GM19240 (cell line): ENCODE measurements at regions not wholly inside any gene's neighbourhood (a gene's known extent, or its start where the extent isn't known, plus 50 kb on each side); places are given as distances from the start of the nearest gene placed in this dataset.
"Not testable (repeated sequence)": the region's sequence is repeated elsewhere in the genome, so short reads cannot be mapped to it uniquely, and the experiment has no call there.

Experiments
- DNase-seq: peaks from one replicate; pipeline ENCODE4 v3.0.0; 2011; ENCODE audit warnings: low spot score; ENCODE audit not compliant: insufficient read length

DNA sequence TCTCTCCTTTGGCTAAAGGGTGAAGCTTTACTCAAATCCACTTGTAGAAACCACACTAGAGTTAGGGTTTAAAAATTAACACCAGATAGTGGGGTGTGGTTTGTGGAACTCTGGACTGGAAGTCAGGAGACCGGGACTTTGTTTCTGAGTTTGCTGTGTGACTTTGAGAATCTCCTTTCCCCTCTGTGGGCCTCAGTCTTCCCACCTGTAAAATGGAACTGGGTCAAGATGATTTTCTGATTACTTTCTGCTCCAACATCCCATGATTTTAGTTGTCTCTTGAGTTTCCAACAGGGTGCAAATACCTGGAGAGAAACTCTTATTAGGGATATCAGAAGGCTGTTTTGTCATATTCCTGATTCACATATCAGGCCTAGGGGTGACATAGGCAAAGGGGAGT is 301.0 kb downstream of the MIAT start:
- DNase-seq, result no peak

DNA sequence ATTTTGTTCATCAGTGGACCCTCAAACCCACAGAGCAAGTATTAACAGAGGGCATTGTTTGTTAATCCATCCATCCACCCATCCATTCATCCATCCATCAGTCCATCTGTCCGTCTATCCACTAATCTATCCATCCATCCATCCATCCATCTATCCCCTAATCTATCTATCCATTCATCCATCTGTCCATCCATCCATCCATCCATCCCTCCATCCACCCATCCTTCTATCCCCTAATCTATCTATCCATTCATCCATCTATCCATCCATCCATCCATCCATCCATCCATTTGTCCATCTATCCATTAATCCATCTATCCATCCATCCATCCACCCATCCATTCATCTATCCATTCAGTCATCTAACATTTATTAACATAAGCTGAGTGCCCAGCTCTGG is 307.3 kb downstream of the MIAT start:
- DNase-seq, result no peak

DNA sequence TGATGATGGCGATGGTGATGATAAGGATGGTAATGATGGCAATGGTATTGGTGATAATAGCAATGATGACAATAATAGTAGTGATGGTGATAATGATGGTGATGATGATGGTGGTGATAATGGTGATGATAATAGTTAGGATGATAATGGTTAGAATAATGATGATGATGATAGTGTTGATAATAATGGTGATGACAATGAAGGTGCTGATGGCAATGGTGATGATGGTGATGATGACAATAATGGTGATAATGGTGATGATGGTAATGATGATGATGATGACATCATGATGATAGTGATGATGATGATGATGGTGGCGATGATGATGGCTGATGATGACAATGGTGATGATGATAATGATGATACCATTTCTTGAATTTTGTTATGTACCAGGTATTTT is 309.9 kb downstream of the MIAT start:
- no peak for DNase-seq

DNA sequence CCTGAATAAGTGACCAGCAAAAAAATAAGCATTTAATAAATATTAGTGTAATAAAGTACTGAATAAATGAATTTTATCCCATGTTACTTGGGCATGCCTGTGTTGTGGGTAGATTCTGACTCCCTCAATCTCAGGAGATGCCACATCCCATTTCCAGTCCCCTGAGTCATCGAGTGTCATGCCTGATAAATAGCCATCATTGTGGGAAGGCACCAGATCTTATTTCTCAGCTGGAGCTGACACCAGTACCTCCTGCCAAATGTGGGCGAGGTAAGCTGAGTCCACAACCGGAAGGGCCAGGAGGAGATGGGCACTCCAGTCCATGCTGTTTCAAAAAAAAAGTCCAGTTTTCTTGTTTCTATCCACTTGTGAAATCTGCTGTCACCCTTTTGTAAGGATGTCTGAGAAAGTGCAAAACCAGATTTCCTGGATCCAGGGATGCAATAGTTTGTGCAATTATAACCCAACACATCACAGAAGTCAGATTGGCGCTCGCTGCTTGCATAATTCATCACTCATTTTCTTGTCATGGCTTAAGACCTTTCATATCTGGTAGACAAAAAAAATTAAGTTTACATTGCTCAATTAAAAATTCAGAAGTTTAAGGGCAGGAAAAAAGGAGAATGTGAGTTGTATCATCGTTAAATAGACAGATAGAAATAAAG is 311.6 kb downstream of the MIAT start:
- no peak for DNase-seq

DNA sequence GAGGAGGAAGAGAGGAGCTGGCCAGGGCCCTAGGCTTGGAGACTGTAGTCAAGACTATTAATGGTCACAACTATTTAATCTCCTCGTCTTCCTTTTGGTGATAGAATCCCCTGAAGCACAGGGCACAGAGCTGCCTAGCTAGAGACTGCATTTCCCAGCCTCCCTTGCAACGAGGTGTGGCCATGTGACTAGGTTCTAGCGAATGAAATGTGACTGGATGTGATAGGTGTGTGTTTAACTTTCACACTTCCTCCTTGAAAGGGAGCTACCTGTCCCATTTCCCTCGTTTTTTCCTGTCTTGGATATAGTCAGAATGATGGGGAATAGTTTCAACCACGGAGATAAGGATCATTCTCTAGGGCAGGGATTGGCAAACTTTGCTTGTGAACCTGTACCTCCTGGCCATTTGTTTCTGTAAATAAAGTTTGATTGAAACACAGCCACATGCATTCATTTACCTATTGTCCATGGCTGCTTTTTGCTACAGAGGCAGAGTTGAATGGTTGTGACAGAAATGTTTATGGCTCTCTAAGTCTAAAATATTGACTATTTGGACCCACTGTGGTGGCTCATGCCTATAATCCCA is 313.5 kb downstream of the MIAT start:
- no peak for DNase-seq

DNA sequence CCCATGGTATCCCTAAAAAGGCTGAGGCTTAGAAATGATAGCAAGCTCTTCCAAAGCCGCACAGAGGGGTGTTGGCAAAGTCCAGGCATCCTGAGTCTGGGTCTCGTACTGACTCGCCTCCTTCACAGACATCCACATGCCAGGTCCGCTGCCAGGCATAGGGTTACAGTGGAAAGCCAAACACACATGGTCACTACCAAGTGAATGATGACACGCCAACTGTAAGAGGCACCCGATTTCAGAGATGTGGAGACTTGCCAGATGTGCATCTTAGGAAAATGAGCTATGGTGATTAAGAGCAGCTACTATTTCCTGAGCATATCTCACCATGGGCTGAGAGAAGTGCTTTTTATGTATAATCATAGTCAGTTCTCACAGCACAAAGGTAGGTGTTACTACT is 314.9 kb downstream of the MIAT start:
- no peak for DNase-seq

DNA sequence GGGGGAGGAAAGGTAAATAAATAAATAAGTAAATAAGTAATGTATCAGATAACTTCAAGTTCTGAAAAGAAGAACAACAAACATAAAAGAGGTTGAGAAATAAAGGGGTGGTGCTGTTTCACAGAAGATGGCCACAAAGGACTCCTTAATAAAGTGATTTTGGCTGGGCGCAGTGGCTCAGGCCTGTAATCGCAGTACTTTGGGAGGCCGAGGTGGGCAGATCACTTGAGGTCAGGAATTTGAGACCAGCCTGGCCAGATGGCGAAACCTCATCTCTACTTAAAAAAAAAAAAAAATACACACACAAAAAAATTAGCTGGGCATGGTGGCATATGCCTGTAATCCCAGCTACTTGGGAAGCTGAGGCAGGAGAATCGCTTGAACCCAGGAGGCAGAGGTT is 315.5 kb downstream of the MIAT start:
- not testable (repeated sequence) for DNase-seq

DNA sequence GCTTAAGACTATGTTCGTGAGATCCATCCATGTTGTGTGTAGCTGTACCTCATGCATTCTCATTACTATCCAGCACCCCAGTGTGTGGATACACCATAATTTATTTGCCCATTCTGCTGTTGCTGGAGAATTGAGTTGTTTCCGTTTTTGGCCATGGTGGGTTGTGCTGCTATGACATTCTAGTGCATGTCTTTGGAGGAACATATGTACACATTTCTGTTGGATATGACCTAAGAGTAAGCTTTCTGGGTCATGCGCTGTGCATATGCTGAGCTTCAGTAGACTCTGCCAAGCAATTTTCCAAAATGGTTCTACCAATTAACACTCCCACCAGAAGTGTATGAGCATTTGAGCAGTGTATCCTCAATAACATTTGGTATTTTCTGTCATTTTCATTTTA is 316.6 kb downstream of the MIAT start:
- no peak for DNase-seq

DNA sequence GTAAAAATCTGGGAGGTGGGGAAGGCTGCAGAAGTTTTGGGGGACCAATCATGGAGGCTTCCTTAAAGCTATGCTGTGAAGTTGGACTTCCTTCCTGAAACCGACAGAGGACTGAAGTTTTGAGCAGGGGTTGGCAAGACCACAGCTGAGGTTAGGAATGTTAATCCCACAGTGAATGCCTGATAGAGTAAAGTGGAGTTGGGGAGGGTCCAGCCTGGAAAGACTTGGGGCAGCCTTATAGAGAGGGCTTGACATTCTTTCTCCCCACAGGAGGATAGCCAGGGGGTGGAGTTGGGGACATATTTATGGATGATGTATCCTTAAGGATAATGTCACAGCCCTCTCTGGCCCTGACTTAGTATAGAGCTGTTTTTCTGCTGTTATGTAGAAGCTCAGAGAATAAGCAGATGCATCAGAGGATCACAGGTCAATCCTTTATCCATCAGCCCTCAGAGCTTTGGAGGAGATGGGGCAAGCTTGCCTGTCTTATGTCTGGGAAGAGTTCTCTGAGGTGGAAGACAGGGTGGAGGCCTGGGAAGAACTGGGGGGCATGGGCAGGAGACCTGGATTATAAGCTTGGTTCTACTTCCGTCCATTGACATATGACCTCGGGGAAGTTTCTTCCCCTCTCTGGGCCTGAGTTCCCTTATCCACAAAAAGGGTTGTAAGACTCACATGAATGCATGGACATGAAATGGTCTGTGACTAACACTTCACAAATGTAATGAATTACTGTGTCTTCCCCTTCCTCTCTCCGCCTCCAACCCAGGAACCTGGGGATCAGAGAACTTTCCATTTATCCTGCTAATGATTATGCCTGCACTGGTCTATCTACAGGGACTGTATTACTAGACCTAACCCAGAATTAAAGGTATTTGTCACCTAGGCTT is 317.8 kb downstream of the MIAT start:
- DNase-seq, result no peak

DNA sequence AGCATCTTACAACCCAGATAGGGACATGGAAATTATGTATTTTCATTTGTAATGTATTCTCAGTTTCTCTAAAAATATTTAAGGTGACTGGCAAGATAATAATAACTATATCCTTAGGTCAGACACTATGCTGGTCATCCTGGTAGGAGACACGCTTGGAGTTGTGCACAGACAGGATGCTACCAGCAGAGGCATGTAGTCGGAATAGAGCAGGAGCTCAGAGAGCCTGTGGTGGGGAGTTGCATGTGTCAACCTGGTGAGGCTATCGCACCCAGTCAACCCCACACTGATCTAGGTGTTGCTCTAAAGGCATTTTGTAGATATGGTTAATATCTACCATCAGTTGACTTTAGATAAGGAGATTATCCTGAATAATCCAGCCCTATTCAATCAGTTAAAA is 318.5 kb downstream of the MIAT start:
- DNase-seq, result no peak

DNA sequence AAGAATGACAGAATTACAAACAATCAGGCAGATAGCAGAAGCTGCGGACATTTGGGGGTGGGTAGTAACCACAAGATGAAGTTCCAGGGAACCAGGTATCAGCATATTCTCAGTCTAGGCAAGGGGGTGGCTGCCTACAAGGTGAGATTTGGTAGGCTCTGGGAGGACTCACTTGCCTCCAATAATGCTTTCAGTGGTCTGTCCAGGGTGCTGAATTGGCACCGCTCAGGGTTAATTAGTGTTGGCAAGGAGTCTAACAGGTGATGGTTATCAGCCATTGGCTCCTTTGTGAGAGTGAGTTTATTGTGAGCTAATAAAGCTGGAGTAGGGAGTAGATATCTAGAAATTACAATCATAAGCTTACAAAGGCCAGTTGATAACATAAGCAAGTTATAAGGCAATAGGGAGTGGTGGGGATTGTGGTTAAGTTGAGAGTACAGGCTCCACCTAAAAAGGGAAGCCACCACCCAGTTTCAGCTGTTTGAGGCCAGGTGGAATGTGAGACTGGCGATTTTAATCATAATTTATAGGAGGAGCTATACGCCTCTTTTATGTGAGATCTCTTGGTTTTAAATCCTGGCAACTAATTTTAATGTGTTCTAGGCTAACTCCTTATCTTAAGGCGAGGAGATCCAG is 320.5 kb downstream of the MIAT start:
- DNase-seq, result no peak

DNA sequence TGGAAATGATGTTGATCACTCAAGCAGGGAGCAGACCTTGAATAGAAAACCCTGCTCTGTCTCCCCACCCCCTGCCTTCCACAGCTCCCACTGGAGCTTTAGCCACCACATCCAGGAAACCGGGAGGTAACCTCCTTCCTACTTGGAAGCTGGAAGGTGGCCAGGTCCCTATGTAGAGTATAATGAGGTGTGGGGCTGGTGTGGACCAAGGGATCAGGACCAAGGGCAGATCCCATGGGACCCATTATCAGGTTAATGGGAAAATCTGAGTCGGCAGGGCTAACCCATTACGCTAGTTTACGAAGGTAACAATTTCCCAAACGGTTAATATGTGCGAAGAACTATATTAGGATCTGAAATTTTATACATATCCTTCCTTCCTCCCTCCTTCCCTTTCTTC is 321.9 kb downstream of the MIAT start:
- no peak for DNase-seq

DNA sequence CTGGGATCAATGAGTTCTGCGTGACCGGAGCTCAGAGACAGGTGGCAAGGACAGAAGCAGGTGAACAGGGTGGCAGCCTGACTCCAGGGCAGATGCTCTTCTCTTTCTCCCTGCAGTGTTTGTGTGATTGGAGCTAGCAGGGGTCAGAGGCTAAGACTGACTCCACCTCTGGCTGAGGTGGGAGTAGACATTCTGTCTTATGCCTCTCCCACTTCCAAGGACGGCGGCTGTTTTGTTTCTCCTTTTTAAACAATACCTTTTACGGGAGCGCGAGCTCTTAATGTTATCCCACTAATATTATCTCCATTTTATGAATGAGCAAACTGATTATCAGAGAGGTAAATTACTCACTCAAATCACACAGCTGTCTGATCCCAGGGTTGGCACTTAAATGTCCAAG is 323.7 kb downstream of the MIAT start:
- DNase-seq, result no peak

DNA sequence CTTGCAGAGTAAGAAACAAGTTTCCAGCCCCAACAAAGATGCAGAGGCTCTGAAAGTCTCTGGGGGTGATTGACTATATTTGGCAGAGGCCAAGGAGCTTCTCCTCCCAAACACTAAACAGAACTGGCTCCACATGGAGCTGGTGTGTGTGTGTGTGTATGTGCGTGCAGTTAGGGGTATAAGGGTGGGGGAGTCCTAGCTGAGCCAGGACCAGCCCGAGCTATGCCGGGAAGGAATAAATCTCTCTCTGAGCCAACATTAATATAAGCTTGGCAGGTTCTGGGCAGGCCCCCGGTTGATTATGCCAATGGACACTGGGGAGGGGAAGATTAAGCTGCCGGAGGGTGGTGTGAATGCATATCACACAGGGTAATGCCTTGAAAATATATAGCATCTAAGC is 324.2 kb downstream of the MIAT start:
- DNase-seq, result no peak

DNA sequence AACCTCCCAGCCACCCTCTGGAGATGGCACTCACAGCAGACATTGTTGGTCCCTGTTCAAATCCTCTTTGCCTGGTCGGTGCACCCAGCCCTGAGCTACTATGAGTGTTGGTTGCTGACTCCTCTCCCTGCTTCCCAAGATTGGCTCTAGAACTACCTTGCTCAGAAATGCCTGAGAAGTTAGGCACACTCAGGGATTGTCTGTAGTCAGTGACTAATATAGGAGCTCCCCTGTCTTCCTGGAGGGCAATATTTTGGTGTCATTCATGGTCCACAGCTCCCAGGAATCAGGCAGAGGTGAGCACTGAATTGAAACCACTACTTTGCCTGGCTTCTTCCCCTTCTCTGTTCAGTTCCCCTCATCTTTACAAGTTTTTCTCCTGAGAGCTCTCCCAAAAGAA is 325.9 kb downstream of the MIAT start:
- no peak for DNase-seq

DNA sequence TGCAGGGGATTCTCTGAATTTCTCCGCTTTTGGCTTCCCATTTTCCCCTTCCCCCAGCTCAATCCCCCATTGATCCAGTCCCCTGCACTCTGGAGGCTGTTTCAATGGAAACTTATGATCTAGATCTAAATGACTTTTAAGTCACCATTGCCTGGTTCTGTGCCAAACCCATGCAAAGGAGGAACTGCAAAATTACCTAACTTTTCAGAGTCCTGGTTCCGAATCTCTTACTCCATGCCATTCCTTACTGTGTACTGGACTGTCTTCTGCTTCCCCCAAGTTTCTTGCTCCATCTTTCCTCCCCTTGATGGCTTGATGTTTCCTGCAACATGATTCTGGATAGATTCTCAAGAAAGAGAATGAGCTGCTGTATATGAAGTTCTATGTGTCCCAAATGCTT is 327.8 kb downstream of the MIAT start:
- DNase-seq, result no peak

DNA sequence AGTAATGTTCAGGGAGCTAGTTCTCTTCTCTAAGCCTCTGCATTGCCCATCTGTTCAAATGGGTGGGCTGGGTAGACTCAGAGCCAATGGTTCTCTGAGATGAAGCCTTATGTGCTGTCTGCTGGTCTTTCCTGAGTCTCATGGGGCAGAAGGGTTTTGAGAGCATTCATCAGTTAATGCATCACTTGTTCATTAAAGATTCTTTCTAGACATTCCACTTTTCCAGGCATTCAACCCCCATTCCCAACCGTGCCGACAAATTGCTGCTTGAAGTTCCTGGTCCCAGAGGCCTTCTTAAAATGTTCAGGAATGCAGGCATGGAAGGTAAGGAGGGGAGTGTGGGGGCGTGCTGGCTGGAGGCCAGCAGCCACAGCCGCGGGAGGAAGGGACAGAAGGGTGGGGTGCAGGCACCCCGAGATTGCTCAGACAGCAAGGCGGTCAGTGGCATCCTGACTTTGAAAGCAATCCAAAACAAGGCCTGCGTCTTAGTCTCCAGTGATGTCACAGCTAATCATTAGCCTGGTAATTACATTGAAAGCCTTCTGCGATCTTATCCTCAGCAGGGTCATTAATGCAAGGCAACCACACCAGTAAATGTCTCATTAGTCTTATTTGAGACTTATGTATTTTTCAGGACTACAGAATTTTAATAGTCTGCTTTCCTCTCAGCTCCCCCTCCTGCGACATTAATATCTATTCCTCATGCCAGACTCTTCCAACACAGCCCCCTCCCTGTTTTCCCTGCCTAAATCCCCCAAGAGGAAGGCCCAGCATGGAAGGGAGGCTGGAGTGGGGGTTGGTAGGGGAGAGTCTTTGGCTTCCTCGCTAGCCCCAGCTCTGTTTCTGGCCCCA is 328.8 kb downstream of the MIAT start:
- no peak for DNase-seq

DNA sequence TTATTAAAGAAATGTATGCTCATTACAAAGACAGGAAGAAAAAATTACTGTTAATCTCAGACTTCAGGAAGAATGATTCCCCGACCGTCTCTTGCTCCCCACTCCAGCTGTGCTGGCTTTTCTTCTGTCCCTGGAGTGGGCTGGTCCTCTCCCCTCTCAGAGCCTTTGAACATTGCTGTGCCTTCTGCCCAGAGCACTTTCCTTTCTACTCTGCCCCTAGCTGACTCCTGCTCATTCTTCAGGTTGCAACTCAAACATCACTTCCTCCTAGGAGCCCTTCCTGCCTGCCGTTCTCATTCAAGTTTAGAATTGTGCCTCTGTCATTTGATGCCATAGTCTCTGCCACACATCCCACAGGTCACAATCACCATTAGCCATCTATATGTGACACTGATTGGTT is 329.5 kb downstream of the MIAT start:
- no peak for DNase-seq

DNA sequence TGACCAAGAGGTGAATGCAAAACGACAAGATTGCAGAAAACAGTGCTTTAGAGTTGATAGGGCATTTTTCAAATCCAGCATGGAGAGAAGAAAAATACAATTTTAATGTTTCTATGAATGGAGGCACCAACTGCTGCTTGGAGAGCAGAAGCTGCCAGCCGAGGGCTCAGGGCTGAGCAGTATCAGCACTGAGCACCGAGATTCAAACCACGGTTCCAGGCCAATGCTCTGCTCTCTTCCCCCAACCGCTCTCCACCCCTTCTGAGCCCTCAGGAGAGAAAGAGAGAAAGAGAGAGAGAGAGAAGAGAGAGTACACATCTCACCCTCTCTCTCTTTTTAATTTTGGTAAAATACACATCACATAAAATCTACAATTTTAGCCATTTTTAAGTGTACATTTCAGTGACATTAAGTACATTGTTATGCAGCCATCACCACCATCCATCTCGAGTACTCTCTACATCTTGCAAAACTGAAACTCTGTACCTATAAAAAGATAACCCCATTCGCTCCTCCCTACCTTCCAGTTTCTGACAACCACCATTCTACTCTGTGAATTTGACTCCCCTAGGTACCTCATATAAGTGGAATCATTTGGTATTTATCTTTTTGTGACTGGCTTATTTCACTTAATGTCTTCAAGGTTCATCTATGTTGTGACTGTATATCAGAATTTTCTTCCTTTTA is 333.3 kb downstream of the MIAT start:
- no peak for DNase-seq

DNA sequence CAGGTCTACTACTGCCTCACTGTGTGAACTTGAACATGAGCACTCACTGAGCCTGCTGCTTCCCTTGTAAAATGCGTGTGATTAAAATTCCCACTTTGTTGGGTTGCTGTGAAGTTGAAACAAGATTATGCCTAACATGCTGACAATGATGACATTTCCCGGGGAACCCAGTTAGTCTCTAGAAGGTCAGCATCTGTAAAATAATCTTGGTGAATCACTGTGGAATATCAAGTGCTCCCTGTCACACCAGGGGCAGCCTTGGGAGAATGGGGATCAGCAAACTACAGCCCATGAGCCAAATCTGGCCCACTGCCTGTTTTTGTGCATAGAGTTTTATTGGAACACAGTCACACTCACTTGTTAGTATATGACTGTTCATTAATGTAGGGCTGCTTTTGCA is 335.2 kb downstream of the MIAT start:
- no peak for DNase-seq

DNA sequence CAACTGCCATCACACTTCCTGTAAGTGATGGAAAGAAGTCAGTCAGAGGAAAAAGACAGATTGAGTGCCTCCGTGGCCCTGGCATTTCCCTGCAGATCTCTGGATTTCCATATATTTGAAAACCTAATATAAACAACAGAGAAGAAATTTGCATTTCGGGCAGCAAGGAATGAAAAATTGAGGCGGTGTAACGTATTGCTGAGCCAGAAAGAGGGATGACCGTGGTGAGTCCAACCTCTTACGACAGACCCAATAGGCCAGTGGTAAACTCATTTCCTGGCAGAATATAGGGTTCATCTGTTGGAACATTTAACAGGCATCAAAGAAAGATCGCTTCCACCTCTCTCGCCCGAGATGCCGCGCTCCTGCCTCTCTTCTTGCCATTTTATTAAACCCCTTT is 336.5 kb downstream of the MIAT start:
- no peak for DNase-seq
